Bronchial epithelial cell (primary cell): ENCODE measurements at regions not wholly inside any gene's neighbourhood (a gene's known extent, or its start where the extent isn't known, plus 50 kb on each side); places are given as distances from the start of the nearest gene placed in this dataset.
"Not testable (repeated sequence)": the region's sequence is repeated elsewhere in the genome, so short reads cannot be mapped to it uniquely, and the experiment has no call there.

ENCODE experiments used
- DNase-seq: peaks from one replicate; pipeline ENCODE4 v3.0.0-alpha.2; 2010; ENCODE audit warnings: low read depth
- FAIRE-seq: peaks from 2 replicates; lab custom pipeline; 2011; peaks lifted over from hg19 to GRCh38; lab: Jason Lieb, UNC
- H3K27me3 ChIP-seq: 2 replicates; pipeline ENCODE4 v1.5.1; 2011; ENCODE audit warnings: low read length; ENCODE audit not compliant: control insufficient read depth, insufficient read depth
- H3K36me3 ChIP-seq: 2 replicates; pipeline ENCODE4 v1.5.1; 2011; ENCODE audit warnings: low read length; ENCODE audit not compliant: control insufficient read depth, insufficient read depth
- H3K4me3 ChIP-seq: 2 replicates; pipeline ENCODE4 v1.5.1; 2011; ENCODE audit warnings: mild to moderate bottlenecking, low read depth, low read length, control low read depth
- CTCF ChIP-seq: IDR thresholded peaks from 2 replicates; pipeline ENCODE4 v1.5.1; 2011; ENCODE audit warnings: mild to moderate bottlenecking, moderate library complexity, low read length, control low read depth, inconsistent platforms; ENCODE audit not compliant: insufficient read depth, severe bottlenecking

GRCh38 chr18:34525244-34525643 lies 184.9 kb upstream of the DTNA start:
- H3K27me3 ChIP-seq, result no peaks in the 10 kb centered on the region
- H3K36me3 ChIP-seq, result no peaks in the 10 kb centered on the region
- no peak overlapping the region for H3K4me3 ChIP-seq
- TF ChIP-seq CTCF, result no peak
- FAIRE-seq, result no peak
- no peak for DNase-seq

GRCh38 chr18:34528177-34528576 lies 181.9 kb upstream of the DTNA start:
- DNase-seq (no peak), FAIRE-seq (no peak)
- Histone ChIP-seq H3K4me3 (no peak overlapping the region), H3K36me3 (no peaks in the 10 kb centered on the region), H3K27me3 (no peaks in the 10 kb centered on the region)
- no peak for TF ChIP-seq CTCF

GRCh38 chr18:34529358-34530335 lies 180.5 kb upstream of the DTNA start:
- no peak for DNase-seq
- no peak for TF ChIP-seq CTCF
- Histone ChIP-seq H3K27me3 (no peaks in the 10 kb centered on the region), H3K36me3 (no peaks in the 10 kb centered on the region), H3K4me3 (no peak overlapping the region)
- FAIRE-seq, result no peak

GRCh38 chr18:34531110-34531509 lies 179.0 kb upstream of the DTNA start:
- Histone ChIP-seq H3K27me3 (no peaks in the 10 kb centered on the region), H3K4me3 (no peak overlapping the region), H3K36me3 (no peaks in the 10 kb centered on the region)
- FAIRE-seq (no peak), DNase-seq (no peak)
- no peak for TF ChIP-seq CTCF

DNA sequence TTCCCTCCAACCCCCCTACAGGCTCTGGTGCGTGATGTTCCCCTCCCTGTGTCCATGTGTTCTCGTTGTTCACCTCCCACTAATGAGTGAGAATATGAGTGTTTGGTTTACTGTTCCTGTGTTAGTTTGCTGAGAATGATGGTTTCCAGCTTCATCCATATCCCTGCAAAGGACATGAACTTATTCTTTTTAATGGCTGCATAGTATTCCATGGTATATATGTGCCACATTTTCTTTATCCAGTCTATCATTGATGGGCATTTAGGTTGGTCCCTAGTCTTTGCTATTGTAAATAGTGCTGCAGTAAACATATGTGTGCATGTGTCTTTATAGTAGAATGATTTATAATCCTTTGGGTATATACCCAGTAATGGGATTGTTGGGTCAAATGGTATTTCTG lies 175.5 kb upstream of the DTNA start:
- FAIRE-seq, H3K36me3 ChIP-seq, DNase-seq, H3K27me3 ChIP-seq, H3K4me3 ChIP-seq: not testable (repeated sequence)

GRCh38 chr18:34540897-34541296 lies 169.2 kb upstream of the DTNA start:
- DNase-seq (no peak), FAIRE-seq (no peak)
- TF ChIP-seq CTCF, result no peak
- Histone ChIP-seq H3K4me3 (no peak overlapping the region), H3K27me3 (no peaks in the 10 kb centered on the region), H3K36me3 (no peaks in the 10 kb centered on the region)
